ENCODE measurements at regions not wholly inside any gene's neighbourhood (a gene's known extent, or its start where the extent isn't known, plus 50 kb on each side); places are given as distances from the start of the nearest gene placed in this dataset.
A peak's percentile ranks its signal among the peaks of the same experiment; 100 is the strongest.
"Not testable (repeated sequence)": the region's sequence is repeated elsewhere in the genome, so short reads cannot be mapped to it uniquely, and the experiment has no call there.

GRCh38 chr3:195999176-195999575, 82.7 kb downstream of the TFRC start:
- not testable (repeated sequence) for DNase-seq (ENCODE audit: low read depth); H3K4me3 ChIP-seq (ENCODE audit: low read depth, low read length)

- not testable (repeated sequence) for H3K4me3 ChIP-seq (ENCODE audit: low read depth, low read length); DNase-seq (ENCODE audit: low read depth)
Observed at GRCh38 chr3:195996314-195996713, 85.6 kb downstream of the TFRC start.

DNA sequence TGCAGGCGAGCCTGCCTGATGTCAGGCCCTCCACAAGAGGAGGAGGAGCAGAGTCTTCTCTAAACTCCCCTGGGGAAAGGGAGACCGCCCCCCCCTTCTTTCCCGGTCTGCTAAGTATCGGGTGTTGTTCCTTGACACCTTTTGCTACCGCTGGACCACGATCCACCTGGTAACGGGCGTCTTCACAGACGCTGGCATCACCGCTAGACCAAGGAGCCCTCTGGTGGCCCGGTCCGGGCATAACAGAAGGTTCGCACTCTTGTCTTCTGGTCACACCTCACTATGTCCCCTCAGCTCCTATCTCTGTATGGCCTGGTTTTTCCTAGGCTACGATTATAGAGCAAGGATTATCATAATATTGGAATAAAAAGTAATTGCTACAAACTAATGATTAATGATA, 86.0 kb upstream of the TNK2 start:
- DNase-seq (ENCODE audit: low read depth); H3K4me3 ChIP-seq (ENCODE audit: low read depth, low read length): not testable (repeated sequence)

DNA sequence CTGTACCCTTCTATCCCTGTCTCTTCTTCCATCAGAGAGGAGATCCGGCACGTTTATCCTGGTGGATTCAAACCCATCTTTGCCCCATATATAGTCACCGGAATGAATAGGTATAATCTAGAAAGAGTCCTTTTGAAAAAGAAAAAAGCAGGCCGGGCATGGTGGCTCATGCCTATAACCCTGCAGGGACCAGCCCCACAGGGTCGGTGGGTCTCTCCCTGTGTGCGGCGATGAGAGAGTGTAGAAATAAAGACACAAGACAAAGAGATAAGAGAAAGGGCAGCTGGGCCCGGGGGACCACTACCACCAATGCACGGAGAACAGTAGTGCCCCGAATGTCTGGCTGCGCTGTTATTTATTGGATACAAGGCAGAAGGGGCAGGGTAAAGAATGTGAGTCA, 85.3 kb upstream of the TNK2 start:
- DNase-seq (ENCODE audit: low read depth); H3K4me3 ChIP-seq (ENCODE audit: low read depth, low read length): not testable (repeated sequence)

- DNase-seq (ENCODE audit: low read depth); H3K4me3 ChIP-seq (ENCODE audit: low read depth, low read length): not testable (repeated sequence)
Observed at GRCh38 chr3:195992956-195993595, 84.7 kb upstream of the TNK2 start.

GRCh38 chr3:195991986-195992385, 83.6 kb upstream of the TNK2 start:
- DNase-seq (ENCODE audit: low read depth); H3K4me3 ChIP-seq (ENCODE audit: low read depth, low read length): not testable (repeated sequence)

DNA sequence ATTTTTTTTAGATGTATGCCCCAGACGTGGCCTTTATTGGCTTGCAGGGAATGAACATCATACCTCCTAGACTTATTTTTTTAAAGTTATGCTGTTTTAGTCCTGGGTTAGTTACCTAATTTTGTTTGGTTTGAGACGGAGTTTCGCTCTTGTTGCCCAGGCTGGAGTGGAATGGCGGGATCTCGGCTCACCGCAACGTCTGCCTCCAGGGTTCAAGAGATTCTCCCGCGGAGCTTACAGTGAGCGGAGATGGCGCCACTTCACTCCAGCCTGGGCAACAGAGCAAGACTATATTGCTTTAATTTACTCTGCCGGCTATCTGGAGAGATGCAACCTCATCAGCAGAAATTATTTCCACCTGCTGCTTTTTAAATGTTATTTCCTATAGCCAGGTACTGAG, 82.9 kb upstream of the TNK2 start:
- H3K4me3 ChIP-seq (ENCODE audit: low read depth, low read length); DNase-seq (ENCODE audit: low read depth): not testable (repeated sequence)

- H3K4me3 ChIP-seq (ENCODE audit: low read depth, low read length) = peak overlapping the region; percentile 66
- not testable (repeated sequence) for DNase-seq (ENCODE audit: low read depth)
Observed at GRCh38 chr3:195990841-195991174, 82.5 kb upstream of the TNK2 start.

DNA sequence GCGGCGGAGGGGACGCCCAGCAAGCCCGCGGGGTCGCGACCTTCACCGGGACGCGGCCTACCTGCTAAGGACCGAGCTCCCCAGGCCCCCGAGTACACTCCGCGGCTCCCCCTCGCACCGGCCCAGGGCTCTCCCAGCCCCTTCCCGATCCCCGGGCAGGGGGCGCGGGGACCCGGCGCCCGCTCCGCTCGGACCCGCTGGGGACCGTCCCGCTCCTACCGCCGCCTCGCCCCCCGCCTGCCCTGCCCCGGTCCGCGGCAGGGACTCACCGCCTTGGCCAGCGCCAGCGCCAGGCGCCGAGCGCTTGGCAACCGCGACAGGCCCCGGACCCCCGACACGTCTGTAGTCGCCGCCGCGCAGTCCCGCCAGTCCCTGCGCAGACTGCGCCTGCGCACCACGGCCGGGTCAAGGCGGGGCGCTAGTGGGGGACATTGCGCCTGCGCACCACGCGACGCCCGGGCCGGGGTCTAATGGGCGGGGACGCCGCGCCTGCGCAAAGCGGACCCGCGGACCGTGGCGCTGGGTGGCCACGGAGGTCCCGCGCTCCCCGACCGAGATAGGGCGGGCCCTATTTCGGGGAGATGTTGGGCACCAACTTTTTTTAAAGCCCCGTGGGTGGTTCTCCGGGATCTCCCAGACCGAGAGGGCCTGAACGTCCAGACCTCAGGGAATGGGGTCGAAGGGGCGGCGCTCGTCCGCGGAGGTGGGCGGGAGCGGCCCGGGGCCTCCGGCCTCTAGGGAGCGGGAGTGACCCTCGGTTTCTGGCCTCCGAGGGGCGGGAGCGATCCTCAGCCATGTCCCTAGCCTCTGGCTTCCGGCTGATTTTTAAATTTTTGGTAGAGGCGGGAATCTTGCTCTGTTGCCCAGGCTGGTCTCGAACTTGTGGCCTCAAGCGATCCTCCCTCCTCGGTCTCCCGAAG, 81.8 kb upstream of the TNK2 start:
- H3K4me3 ChIP-seq (ENCODE audit: low read depth, low read length) = peak overlapping the region; percentile 66
- peak; percentile 21 for DNase-seq (ENCODE audit: low read depth)

DNA sequence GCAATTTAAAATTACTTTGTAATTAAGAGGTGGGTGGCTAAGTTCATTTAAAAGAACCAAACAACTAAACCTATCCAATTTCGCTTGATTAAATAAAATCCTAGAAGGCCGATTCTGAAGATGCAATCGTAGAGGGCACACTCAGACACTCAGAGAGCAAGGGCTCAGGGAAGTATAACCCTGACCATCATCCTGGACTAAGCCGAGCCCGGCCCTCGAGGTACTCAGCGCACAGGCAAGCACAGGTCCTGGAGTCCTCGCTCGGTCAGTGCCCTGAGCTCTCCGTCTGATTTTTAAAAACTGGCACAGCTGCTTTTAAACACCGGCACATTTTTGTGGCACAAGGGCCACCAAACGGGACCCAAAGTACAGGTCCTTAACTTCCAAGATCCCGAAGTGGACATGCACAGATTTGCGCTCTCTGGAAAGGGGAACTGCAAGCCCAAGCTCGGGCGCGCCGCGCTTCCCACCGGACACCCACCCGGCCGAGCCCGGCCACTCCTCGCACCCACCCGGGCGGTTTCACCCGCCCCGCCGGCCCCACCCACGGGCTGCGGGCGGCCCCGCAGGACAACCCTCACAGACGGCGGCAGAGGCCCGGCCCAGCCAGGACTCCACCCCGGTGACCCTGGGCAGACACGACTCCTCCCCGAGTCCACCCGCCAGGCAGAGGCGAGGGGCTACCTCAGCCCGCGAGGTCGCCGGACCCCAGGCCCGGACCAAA, 81.0 kb upstream of the TNK2 start:
- peak overlapping the region; percentile 66 for H3K4me3 ChIP-seq (ENCODE audit: low read depth, low read length)
- DNase-seq (ENCODE audit: low read depth) = not testable (repeated sequence)

GRCh38 chr3:195988764-195989163, 80.4 kb upstream of the TNK2 start:
- not testable (repeated sequence) for DNase-seq (ENCODE audit: low read depth); H3K4me3 ChIP-seq (ENCODE audit: low read depth, low read length)

- not testable (repeated sequence) for H3K4me3 ChIP-seq (ENCODE audit: low read depth, low read length); DNase-seq (ENCODE audit: low read depth)
Observed at GRCh38 chr3:195987001-195987400, 78.7 kb upstream of the TNK2 start.

DNA sequence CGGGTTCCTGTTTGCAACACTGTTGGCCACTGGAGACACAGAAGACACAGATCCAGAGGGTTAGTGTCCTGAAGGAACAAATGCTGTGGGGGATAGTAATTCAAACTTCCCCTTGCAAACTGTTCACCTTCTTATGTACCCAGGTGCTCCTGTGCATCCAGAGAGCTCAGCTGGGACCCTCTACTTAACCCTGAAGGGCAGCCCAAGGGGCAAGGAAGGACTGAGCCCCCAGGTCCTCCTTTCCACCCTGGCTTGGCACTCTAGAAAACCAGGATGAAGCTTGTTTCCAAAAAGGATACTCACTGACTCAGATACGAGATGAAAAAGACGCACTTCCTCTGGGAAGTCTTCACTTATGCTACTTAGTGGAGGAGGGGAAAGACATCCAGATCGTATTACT, 78.2 kb upstream of the TNK2 start:
- H3K4me3 ChIP-seq (ENCODE audit: low read depth, low read length); DNase-seq (ENCODE audit: low read depth): not testable (repeated sequence)

- not testable (repeated sequence) for H3K4me3 ChIP-seq (ENCODE audit: low read depth, low read length); DNase-seq (ENCODE audit: low read depth)
Observed at GRCh38 chr3:195985348-195985920, 77.1 kb upstream of the TNK2 start.

DNA sequence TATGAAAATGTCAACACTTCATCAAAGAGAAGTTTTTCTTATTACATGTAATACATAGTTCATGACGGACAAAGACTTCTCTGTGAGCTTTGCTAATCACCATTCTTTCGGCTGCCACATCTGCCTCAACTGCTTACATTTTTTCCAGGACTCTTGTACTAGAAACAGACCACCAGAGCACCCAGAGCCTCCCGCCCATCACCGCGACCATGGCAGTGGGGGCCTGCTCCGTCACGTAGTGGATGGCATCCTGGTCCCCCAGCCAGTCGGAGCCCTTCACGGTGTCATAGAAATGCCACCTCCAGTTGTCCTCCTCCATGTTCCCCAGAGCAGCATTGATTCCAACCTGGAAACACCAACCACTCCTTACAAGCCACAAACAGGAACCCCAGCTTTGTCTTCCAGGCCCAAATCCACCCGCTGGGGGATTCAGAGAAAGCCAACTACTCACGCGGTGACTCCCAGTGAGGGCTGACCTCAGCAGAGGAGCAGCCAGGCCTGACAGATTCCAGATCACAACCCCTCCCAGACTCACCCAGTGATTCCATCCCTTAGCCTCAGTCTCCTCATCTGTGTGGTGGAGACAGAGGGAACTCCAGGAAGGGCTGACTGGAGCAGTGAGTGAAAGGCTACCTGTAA, 76.2 kb upstream of the TNK2 start:
- not testable (repeated sequence) for H3K4me3 ChIP-seq (ENCODE audit: low read depth, low read length); DNase-seq (ENCODE audit: low read depth)

DNA sequence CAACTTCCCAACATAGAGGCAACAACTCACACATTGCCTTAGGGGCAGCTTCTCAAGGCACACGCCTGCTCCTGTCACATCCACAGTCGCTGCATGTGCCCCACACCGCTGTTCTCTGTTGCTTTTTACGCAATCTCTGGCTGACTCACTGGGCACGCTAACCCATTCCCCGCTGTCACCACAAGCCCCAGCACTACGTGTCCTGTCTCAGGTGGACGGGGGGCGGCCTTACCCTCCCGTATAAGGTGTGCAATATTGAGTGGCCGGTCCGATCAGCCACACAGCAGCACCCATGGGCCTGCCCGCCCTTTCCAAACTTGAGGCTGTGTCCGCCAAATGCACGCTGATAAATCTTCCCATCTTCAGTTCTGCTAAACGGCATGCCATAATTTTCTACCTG, 75.5 kb upstream of the TNK2 start:
- DNase-seq (ENCODE audit: low read depth); H3K4me3 ChIP-seq (ENCODE audit: low read depth, low read length): not testable (repeated sequence)

DNA sequence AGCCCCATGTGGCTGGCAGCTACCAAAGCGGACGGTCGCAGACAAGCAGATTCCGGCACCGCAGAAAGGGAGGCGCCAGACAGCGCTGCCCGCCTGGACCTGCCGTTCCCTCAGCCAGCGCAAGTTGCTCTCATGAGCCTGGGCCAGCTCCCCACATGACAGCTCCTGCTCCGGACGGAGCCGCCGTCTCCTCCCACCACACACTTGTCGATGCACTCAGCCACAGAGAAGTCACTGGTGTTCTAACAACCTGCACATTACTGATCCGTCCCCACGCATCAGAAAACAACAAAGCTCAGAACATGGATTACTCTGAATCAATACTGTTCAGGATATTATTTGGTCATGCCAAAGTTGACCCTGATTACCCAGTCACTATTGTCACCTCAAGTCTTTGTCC, 74.4 kb upstream of the TNK2 start:
- DNase-seq (ENCODE audit: low read depth); H3K4me3 ChIP-seq (ENCODE audit: low read depth, low read length): not testable (repeated sequence)

DNA sequence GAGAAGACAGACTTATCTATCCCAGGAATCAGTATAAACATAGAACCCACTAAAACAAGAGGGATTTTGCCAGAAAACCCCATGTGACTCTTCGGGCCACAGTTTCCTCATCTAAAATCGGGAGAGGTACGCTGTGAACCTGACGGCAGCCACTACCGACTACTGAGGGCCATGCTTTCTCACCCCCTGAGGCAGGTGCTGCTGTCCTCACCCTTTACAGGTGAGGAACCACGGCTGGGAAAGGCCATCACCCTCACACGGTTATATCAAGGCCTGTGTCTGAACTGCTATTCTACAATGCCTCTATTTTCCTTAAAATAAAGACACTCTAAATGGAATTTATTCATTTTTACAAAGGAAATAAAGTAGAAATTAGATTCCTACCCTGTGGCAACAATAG, 73.4 kb upstream of the TNK2 start:
- DNase-seq (ENCODE audit: low read depth); H3K4me3 ChIP-seq (ENCODE audit: low read depth, low read length): not testable (repeated sequence)

DNA sequence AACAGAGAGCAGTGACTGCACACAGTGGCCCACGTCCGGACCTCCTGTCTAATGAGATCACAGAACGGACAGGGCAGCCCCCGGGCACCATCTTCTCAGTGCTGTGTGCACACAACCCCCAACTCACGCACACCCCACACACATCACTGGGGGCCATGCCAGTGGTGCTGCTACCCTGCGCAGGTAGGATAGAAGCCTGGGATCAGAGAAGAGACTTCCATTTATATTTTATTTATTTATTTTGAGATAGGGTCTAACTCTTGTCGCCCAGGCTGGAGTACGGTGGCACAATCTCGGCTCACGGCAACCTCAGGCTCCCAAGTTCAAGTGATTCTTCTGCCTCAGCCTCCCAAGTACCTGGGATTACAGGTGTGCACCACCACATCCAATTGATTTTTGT, 71.5 kb upstream of the TNK2 start:
- DNase-seq (ENCODE audit: low read depth); H3K4me3 ChIP-seq (ENCODE audit: low read depth, low read length): not testable (repeated sequence)

All from LNCaP clone FGC (cell line).